HG03095 (cell line): ENCODE measurements at regions not wholly inside any gene's neighbourhood (a gene's known extent, or its start where the extent isn't known, plus 50 kb on each side); places are given as distances from the start of the nearest gene placed in this dataset.

Experiments
- ATAC-seq: cut with Tn5 transposase; IDR thresholded peaks from one replicate; pipeline ENCODE4 v1.9.1; 2021; ENCODE audit warnings: moderate library complexity; ENCODE audit not compliant: unreplicated experiment

- no peak for ATAC-seq
These were observed 1246.6 kb upstream of the LRRTM1 start for GRCh38 chr2:81551040-81551634.

- ATAC-seq, result no peak
These were observed 1245.7 kb upstream of the LRRTM1 start for GRCh38 chr2:81550277-81550676.

GRCh38 chr2:81549646-81550045 is 1245.1 kb upstream of the LRRTM1 start:
- ATAC-seq, result no peak

GRCh38 chr2:81545626-81546025 is 1241.1 kb upstream of the LRRTM1 start:
- no peak for ATAC-seq

GRCh38 chr2:81542119-81542518 is 1237.6 kb upstream of the LRRTM1 start:
- ATAC-seq, result no peak

- ATAC-seq, result no peak
These were observed 1225.4 kb upstream of the LRRTM1 start for GRCh38 chr2:81529944-81530343.

GRCh38 chr2:81528852-81529480 is 1224.4 kb upstream of the LRRTM1 start:
- peak; percentile 82 for ATAC-seq

GRCh38 chr2:81523344-81523743 is 1218.8 kb upstream of the LRRTM1 start:
- no peak for ATAC-seq

GRCh38 chr2:81513328-81513727 is 1208.8 kb upstream of the LRRTM1 start:
- ATAC-seq, result no peak

- ATAC-seq, result no peak
These were observed 1201.0 kb upstream of the LRRTM1 start for GRCh38 chr2:81505586-81505985.

GRCh38 chr2:81495556-81495955 is 1191.0 kb upstream of the LRRTM1 start:
- ATAC-seq, result no peak

- no peak for ATAC-seq
These were observed 1178.7 kb upstream of the LRRTM1 start for GRCh38 chr2:81483254-81483653.

- no peak for ATAC-seq
These were observed 1177.4 kb upstream of the LRRTM1 start for GRCh38 chr2:81481994-81482368.

- no peak for ATAC-seq
These were observed 1176.9 kb upstream of the LRRTM1 start for GRCh38 chr2:81481242-81481993.

GRCh38 chr2:81467096-81467495 is 1162.5 kb upstream of the LRRTM1 start:
- ATAC-seq, result no peak

- no peak for ATAC-seq
These were observed 1157.9 kb upstream of the LRRTM1 start for GRCh38 chr2:81462420-81462819.

GRCh38 chr2:81445176-81445575 is 1140.6 kb upstream of the LRRTM1 start:
- no peak for ATAC-seq

- no peak for ATAC-seq
These were observed 1133.0 kb upstream of the LRRTM1 start for GRCh38 chr2:81437456-81438000.

GRCh38 chr2:81436256-81436655 is 1131.7 kb upstream of the LRRTM1 start:
- no peak for ATAC-seq

GRCh38 chr2:81412681-81413080 is 1108.1 kb upstream of the LRRTM1 start:
- no peak for ATAC-seq

- no peak for ATAC-seq
These were observed 1099.0 kb upstream of the LRRTM1 start for GRCh38 chr2:81403508-81403907.

- ATAC-seq, result no peak
These were observed 1092.0 kb upstream of the LRRTM1 start for GRCh38 chr2:81396417-81397019.
